B cell (primary cell): ENCODE measurements at regions not wholly inside any gene's neighbourhood (a gene's known extent, or its start where the extent isn't known, plus 50 kb on each side); places are given as distances from the start of the nearest gene placed in this dataset.

Experiments
- ATAC-seq: fragments of 200-7000 bp; cut with Tn5 transposase; one replicate; pipeline ENCODE4 v1.10.0; 2021; ENCODE audit warnings: low read depth, mild to moderate bottlenecking, moderate number of reproducible peaks, moderate library complexity
- CTCF ChIA-PET: fragments of 350-600 bp; sonication (Branson Sonifier 250); formaldehyde crosslinking; loops from one replicate; lab custom pipeline; 2021; ENCODE audit warnings: antibody characterized with exemption, inconsistent platforms; lab: Charles Lee
- POLR2A ChIA-PET: fragments of 350-600 bp; sonication (Branson Sonifier 250); formaldehyde crosslinking; loops from one replicate; lab custom pipeline; 2021; ENCODE audit warnings: antibody characterized with exemption; lab: Charles Lee
- DNase-seq: peaks from one replicate; pipeline ENCODE4 v3.0.0; 2013
- H2AFZ ChIP-seq: 2 replicates; pipeline ENCODE4 v1.6.1; 2012; ENCODE audit warnings: mild to moderate bottlenecking, low read depth, low read length; ENCODE audit not compliant: insufficient read depth, poor library complexity, severe bottlenecking
- H3K27ac ChIP-seq, 2 donors: 1 replicate in 1 of 2; 2 replicates in 1 of 2; pipeline ENCODE4 v1.5.1; 2012 to 2013; ENCODE audit warnings: low read length in 2 of 2, mild to moderate bottlenecking in 2 of 2, moderate library complexity in 1 of 2
- H3K27me3 ChIP-seq, 4 experiments: fragments of 200-600 bp in 1 of 4; sonication (generic) in 1 of 4; replicated peaks in 1 of 4; 1 replicate in 2 of 4; 2 replicates in 2 of 4; pipeline versions ENCODE4 v1.6.1 to v1.7.0; 2013 to 2016; ENCODE audit warnings: low read length in 3 of 4, mild to moderate bottlenecking in 2 of 4, mixed read lengths in 1 of 4, moderate library complexity in 1 of 4; ENCODE audit not compliant: insufficient read depth in 4 of 4, control insufficient read depth in 3 of 4; ENCODE audit errors: control extremely low read depth in 1 of 4
- H3K36me3 ChIP-seq, 2 experiments: replicated peaks in 1 of 2; 1 replicate in 1 of 2; 2 replicates in 1 of 2; pipeline versions ENCODE4 v1.6.1 to v1.7.1; 2013; ENCODE audit warnings: low read length in 1 of 2; ENCODE audit not compliant: insufficient read depth in 2 of 2, control insufficient read depth in 1 of 2; ENCODE audit errors: control extremely low read depth in 1 of 2, extremely low read depth in 1 of 2
- H3K4me1 ChIP-seq, 2 donors: fragments of 200-600 bp in 1 of 2; sonication (generic) in 1 of 2; 1 replicate in 1 of 2; 2 replicates in 1 of 2; pipeline versions ENCODE4 v1.5.1 to v1.6.1; 2013 to 2017; ENCODE audit warnings: low read length in 2 of 2; ENCODE audit not compliant: control insufficient read depth in 2 of 2, insufficient read depth in 2 of 2
- H3K4me2 ChIP-seq: replicated peaks from 2 replicates; pipeline ENCODE3; 2012; ENCODE audit warnings: mild to moderate bottlenecking, low read depth, low read length; ENCODE audit not compliant: poor library complexity, severe bottlenecking
- H3K4me3 ChIP-seq, 5 experiments: fragments of 200-600 bp in 1 of 5; sonication (generic) in 1 of 5; 1 replicate in 3 of 5; 2 replicates in 2 of 5; pipeline versions ENCODE4 v1.5.1 to v1.7.0; 2011 to 2016; ENCODE audit warnings: low read length in 4 of 5, mild to moderate bottlenecking in 4 of 5, low read depth in 2 of 5, control low read depth in 1 of 5, moderate library complexity in 1 of 5; ENCODE audit not compliant: insufficient read depth in 1 of 5; ENCODE audit errors: control extremely low read depth in 1 of 5, extremely low read depth in 1 of 5
- H3K79me2 ChIP-seq: fragments of 200-600 bp; sonication (generic); one replicate; pipeline ENCODE4 v1.6.0; 2016; ENCODE audit warnings: low read length; ENCODE audit not compliant: control insufficient read depth, insufficient read depth
- H3K9ac ChIP-seq: fragments of 200-600 bp; sonication (generic); 2 replicates; pipeline ENCODE4 v1.6.1; 2017; ENCODE audit warnings: mild to moderate bottlenecking, low read length, moderate library complexity
- H3K9me3 ChIP-seq, 3 donors: one replicate each; pipeline versions ENCODE4 v1.6.1 to v1.7.1; 2013; ENCODE audit warnings: low read length in 2 of 3; ENCODE audit not compliant: control insufficient read depth in 2 of 3, insufficient read depth in 1 of 3; ENCODE audit errors: control extremely low read depth in 1 of 3
- H4K20me1 ChIP-seq: 2 replicates; pipeline ENCODE4 v1.6.0; 2012; ENCODE audit warnings: mild to moderate bottlenecking, low read length; ENCODE audit not compliant: insufficient read depth, control insufficient read depth, poor library complexity, severe bottlenecking
- H3K27ac Mint-ChIP-seq: one replicate; pipeline ENCODE4 v1.8.0; 2021; ENCODE audit warnings: mixed read lengths
- H3K27me3 Mint-ChIP-seq: one replicate; pipeline ENCODE4 v1.8.0; 2021; ENCODE audit warnings: mixed read lengths
- H3K4me1 Mint-ChIP-seq: one replicate; pipeline ENCODE4 v1.8.0; 2021; ENCODE audit warnings: mixed read lengths
- H3K4me3 Mint-ChIP-seq: one replicate; pipeline ENCODE4 v1.8.0; 2021; ENCODE audit warnings: mixed read lengths
- H3K9me3 Mint-ChIP-seq: one replicate; pipeline ENCODE4 v1.8.0; 2022; ENCODE audit warnings: mixed read lengths; ENCODE audit not compliant: insufficient read depth
- EZH2 ChIP-seq: IDR thresholded peaks from 2 replicates; pipeline ENCODE4 v1.6.1; 2012; ENCODE audit warnings: borderline replicate concordance, low read depth, mild to moderate bottlenecking, moderate library complexity, low read length; ENCODE audit not compliant: insufficient read depth, poor library complexity, severe bottlenecking
- WGBS: methylation state at CpG from one replicate; pipeline ENCODE4 v1.1.5; 2013; ENCODE audit warnings: missing lambda C conversion rate; ENCODE audit not compliant: insufficient coverage; 5-methylcytosine and 5-hydroxymethylcytosine counted together
- intact Hi-C: fragments of 100-400 bp; cut with micrococcal nuclease; formaldehyde crosslinking; loops from one replicate; pipeline ENCODE4 v1.10.0; 2022
- TF ChIP-seq, protein P1 (sequence below): fragments of 200-600 bp; IDR thresholded peaks from one replicate; pipeline ENCODE4 v1.8.0; 2022; ENCODE audit warnings: antibody characterized with exemption, mild to moderate bottlenecking

DNA sequence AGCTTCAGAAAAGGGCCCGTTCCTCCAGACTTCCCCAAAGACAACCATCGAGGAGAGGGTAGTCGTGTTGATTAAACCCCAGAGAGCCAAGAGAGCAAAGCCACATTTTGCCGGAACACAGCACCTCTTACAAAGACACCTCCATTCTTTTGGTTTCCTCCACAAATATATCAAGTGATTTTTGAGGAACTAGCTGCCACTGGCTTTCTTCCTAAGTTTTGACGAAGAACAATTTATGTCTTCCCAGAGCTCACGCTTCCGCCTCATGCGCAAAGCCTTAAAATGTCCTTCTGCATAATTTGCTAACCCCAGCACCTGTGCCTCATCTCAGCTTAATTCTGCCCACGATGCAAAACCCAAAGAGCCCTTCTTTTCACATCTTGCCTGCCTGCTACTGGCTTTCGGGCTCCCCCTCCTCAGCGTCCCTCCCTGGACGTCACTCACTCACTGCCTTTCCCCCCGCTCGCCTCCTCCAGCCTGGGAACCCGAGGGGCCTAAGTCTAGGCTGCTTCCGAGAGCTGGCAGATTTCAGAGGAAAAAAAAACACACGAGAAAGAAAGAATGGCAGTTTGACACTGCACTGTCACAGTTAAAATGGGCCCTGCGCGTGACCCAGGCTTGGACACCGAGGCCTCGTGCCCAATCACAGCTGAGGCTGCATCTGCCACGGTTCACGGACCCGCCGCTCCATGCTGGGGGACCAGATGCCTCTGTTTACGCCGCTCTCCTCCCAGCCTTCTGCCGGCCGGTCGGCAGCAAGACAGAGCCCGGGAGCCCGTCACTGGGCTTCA, 77.6 kb upstream of the IFNAR2 start:
- H3K36me3 ChIP-seq, result no peaks in the 10 kb centered on the region
- ChIA-PET CTCF (no interaction called here), POLR2A (no interaction called here)
- peaks cover 0 to 4% (median 0%) of the 10 kb centered on the region in 3 donors for H3K9me3 ChIP-seq
- H3K27me3 ChIP-seq, result peaks cover 0 to 20% (median 5%) of the 10 kb centered on the region in 4 experiments
- peaks cover 5% of the 10 kb centered on the region for H3K4me1 Mint-ChIP-seq
- no peaks in the 10 kb centered on the region for H3K79me2 ChIP-seq
- DNase-seq (no peak), ATAC-seq (no peak)
- no peak overlapping the region for H3K27ac ChIP-seq
- no peak overlapping the region for H3K4me2 ChIP-seq
- H3K9me3 Mint-ChIP-seq, result no peaks in the 10 kb centered on the region
- H3K27me3 Mint-ChIP-seq, result peaks cover 51% of the 10 kb centered on the region
- intact Hi-C loops, result no loop called here
- no peak overlapping the region for H3K9ac ChIP-seq
- H4K20me1 ChIP-seq, result no peaks in the 10 kb centered on the region
- H2AFZ ChIP-seq, result peak overlapping the region; percentile 60
- H3K27ac Mint-ChIP-seq, result no peak overlapping the region
- H3K4me3 Mint-ChIP-seq, result no peak overlapping the region
- TF ChIP-seq, protein P1, sequence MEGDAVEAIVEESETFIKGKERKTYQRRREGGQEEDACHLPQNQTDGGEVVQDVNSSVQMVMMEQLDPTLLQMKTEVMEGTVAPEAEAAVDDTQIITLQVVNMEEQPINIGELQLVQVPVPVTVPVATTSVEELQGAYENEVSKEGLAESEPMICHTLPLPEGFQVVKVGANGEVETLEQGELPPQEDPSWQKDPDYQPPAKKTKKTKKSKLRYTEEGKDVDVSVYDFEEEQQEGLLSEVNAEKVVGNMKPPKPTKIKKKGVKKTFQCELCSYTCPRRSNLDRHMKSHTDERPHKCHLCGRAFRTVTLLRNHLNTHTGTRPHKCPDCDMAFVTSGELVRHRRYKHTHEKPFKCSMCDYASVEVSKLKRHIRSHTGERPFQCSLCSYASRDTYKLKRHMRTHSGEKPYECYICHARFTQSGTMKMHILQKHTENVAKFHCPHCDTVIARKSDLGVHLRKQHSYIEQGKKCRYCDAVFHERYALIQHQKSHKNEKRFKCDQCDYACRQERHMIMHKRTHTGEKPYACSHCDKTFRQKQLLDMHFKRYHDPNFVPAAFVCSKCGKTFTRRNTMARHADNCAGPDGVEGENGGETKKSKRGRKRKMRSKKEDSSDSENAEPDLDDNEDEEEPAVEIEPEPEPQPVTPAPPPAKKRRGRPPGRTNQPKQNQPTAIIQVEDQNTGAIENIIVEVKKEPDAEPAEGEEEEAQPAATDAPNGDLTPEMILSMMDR, result no peak
- no peak for TF ChIP-seq EZH2
- H3K4me1 ChIP-seq, result no peaks in the 10 kb centered on the region
- H3K4me3 ChIP-seq, result no peak overlapping the region
- 30% methylated on average over 30 of the region's 32 CpGs for WGBS

DNA sequence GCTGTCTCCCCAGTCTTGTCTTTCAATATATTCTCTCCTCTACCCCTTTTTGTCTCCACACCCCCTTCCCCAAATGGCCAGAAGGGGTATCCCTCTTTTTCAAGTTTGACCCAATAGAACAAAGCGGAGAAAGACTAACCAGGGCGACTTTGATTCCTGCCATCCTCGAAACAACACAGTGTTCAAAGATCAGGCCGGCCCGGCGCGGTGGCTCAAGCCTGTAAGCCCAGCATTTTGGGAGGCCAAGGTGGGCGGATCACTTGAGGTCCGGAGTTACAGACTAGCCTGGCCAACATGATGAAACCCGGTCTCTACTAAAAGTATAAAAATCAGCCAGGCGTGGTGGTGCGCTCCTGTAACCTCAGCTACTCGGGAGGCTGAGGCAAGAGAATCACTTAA, 77.0 kb upstream of the IFNAR2 start:
- H3K9ac ChIP-seq, result no peak overlapping the region
- intact Hi-C loops, result no loop called here
- H3K79me2 ChIP-seq, result no peaks in the 10 kb centered on the region
- no peak overlapping the region for H2AFZ ChIP-seq
- ATAC-seq, result no peak
- H4K20me1 ChIP-seq, result no peaks in the 10 kb centered on the region
- H3K4me1 Mint-ChIP-seq, result peaks cover 5% of the 10 kb centered on the region
- TF ChIP-seq, protein P1, result no peak
- no peak for TF ChIP-seq EZH2
- H3K4me1 ChIP-seq, result no peaks in the 10 kb centered on the region
- POLR2A ChIA-PET, result no interaction called here
- no peak overlapping the region for H3K4me3 ChIP-seq
- DNase-seq, result no peak
- no peaks in the 10 kb centered on the region for H3K36me3 ChIP-seq
- H3K27ac ChIP-seq, result no peak overlapping the region
- H3K27me3 Mint-ChIP-seq, result peaks cover 54% of the 10 kb centered on the region
- CTCF ChIA-PET, result no interaction called here
- peaks cover 0 to 4% (median 0%) of the 10 kb centered on the region in 3 donors for H3K9me3 ChIP-seq
- no peak overlapping the region for H3K4me2 ChIP-seq
- over 99% methylated on average over 13 of the region's 13 CpGs for WGBS
- no peaks in the 10 kb centered on the region for H3K9me3 Mint-ChIP-seq
- H3K27me3 ChIP-seq, result peaks cover 0 to 21% (median 6%) of the 10 kb centered on the region in 4 experiments
- no peak overlapping the region for H3K27ac Mint-ChIP-seq
- H3K4me3 Mint-ChIP-seq, result no peak overlapping the region
